ENCODE measurements at regions not wholly inside any gene's neighbourhood (a gene's known extent, or its start where the extent isn't known, plus 50 kb on each side); places are given as distances from the start of the nearest gene placed in this dataset.

- ChIA-PET POLR2A (no interaction called here), CTCF (no interaction called here)
- no peaks in the 10 kb centered on the region for H3K4me1 ChIP-seq
- DNase-seq (ENCODE audit: low read depth in 1 of 2, low spot score in 1 of 2) (no peak), FAIRE-seq (no peak), ATAC-seq (no peak)
- H3K9me3 ChIP-seq: no peaks in the 10 kb centered on the region; the same call in 2 of the 3 replicates
- WGBS (ENCODE audit: missing lambda C conversion rate): 79% methylated on average over 15 of the region's 16 CpGs
- no peak overlapping the region for H3K4me3 ChIP-seq
- no peak overlapping the region for H3K4me2 ChIP-seq
- H3K27ac ChIP-seq: no peak overlapping the region
- TF ChIP-seq FOSL2 (IDR thresholded peaks at IDR 0.05): no peak
- TF ChIP-seq FOSL2 (CRISPR knock-in tag; IDR thresholded peaks at IDR 0.05): no peak
- no peak for TF ChIP-seq HOXB5 (CRISPR knock-in tag; IDR thresholded peaks at IDR 0.05)
- no peak for TF ChIP-seq CBX2 (IDR thresholded peaks at IDR 0.05; ENCODE audit: borderline replicate concordance, low read depth)
- no peak for TF ChIP-seq TP53 (CRISPR knock-in tag; IDR thresholded peaks at IDR 0.05)
- no peak for TF ChIP-seq ZNF302 (CRISPR knock-in tag; IDR thresholded peaks at IDR 0.05)
- no peak for TF ChIP-seq HEYL (CRISPR knock-in tag; IDR thresholded peaks at IDR 0.05)
- TF ChIP-seq RARB (CRISPR knock-in tag; IDR thresholded peaks at IDR 0.05): no peak
- TF ChIP-seq HOXB13 (CRISPR knock-in tag; IDR thresholded peaks at IDR 0.05; ENCODE audit: low read depth): no peak
- no peak for TF ChIP-seq MAX (IDR thresholded peaks at IDR 0.05)
- TF ChIP-seq USF2 (IDR thresholded peaks at IDR 0.05): no peak
- no peak for TF ChIP-seq PHF8 (IDR thresholded peaks at IDR 0.05; ENCODE audit: borderline replicate concordance, low read depth)
- TF ChIP-seq POLR2A (IDR thresholded peaks at IDR 0.05; ENCODE audit: low read length): no peak
- no peak for TF ChIP-seq GATA3 (IDR thresholded peaks at IDR 0.05; ENCODE audit: borderline replicate concordance)
Observed at GRCh38 chr11:69574608-69575255, 66.2 kb upstream of the CCND1 start.

GRCh38 chr11:69575296-69576068 lies 65.5 kb upstream of the CCND1 start:
- ChIA-PET CTCF (interaction anchor here (0.8 to 1.4 kb wide), 3 partner anchors 10 to 278 kb away, joined by 3 read pairs; no protein-coding TSS in a partner anchor), POLR2A (no interaction called here)
- DNase-seq (ENCODE audit: low read depth in 1 of 2, low spot score in 1 of 2): no peak
- Histone ChIP-seq H3K27ac (0 out of 6 replicates have a peak overlapping the region, but pooled peaks of 1 of the 2 experiments have one; percentile 10), H3K9me3 (no peaks in the 10 kb centered on the region; the same call in 2 of the 3 replicates), H3K4me1 (no peaks in the 10 kb centered on the region), H3K4me2 (no peak overlapping the region), H3K4me3 (no peak overlapping the region)
- no peak; a peak in 1 of 6 replicates for ATAC-seq
- no peak for TF ChIP-seq HOXA7 (CRISPR knock-in tag; IDR thresholded peaks at IDR 0.05)
- TF ChIP-seq RNF2 (IDR thresholded peaks at IDR 0.05; ENCODE audit: borderline replicate concordance, low read depth): no peak
- TF ChIP-seq USF2 (IDR thresholded peaks at IDR 0.05): no peak
- no peak for TF ChIP-seq HOXB13 (CRISPR knock-in tag; IDR thresholded peaks at IDR 0.05; ENCODE audit: low read depth)
- no peak for TF ChIP-seq E2F6 (IDR thresholded peaks at IDR 0.05; ENCODE audit: borderline replicate concordance, low read depth)
- TF ChIP-seq CEBPB (IDR thresholded peaks at IDR 0.05): no peak
- TF ChIP-seq CTCF (IDR thresholded peaks at IDR 0.05): no peak
- no peak for TF ChIP-seq MAX (IDR thresholded peaks at IDR 0.05)
- no peak for TF ChIP-seq MAZ (IDR thresholded peaks at IDR 0.05; ENCODE audit: borderline replicate concordance, low read depth, low read length)
- no peak for TF ChIP-seq KDM1A (IDR thresholded peaks at IDR 0.05; ENCODE audit: low read depth)
- TF ChIP-seq HOXB5 (CRISPR knock-in tag; IDR thresholded peaks at IDR 0.05): no peak
- no peak for FAIRE-seq
- WGBS (ENCODE audit: missing lambda C conversion rate): 72% methylated on average over 14 of the region's 14 CpGs
